PC-3 (cell line): ENCODE measurements at regions not wholly inside any gene's neighbourhood (a gene's known extent, or its start where the extent isn't known, plus 50 kb on each side); places are given as distances from the start of the nearest gene placed in this dataset.
A peak's percentile ranks its signal among the peaks of the same experiment; 100 is the strongest.

Source experiments
- ATAC-seq: fragments of 200-7000 bp; cut with Tn5 transposase; 2 replicates; pipeline ENCODE4 v1.9.1; 2020; ENCODE audit warnings: mild to moderate bottlenecking, moderate library complexity
- BruUV-seq: library from RNA; stranded (reverse); fragments of 400-500 nt; replicated peaks from 2 replicates; lab custom pipeline; 2021; lab: Mats Ljungman, UMichigan
- CTCF ChIA-PET: fragments of 300-600 bp; sonication (Branson Sonifier 250); formaldehyde crosslinking; loops from one replicate; lab custom pipeline; 2022; ENCODE audit warnings: antibody characterized with exemption; lab: Charles Lee
- POLR2A ChIA-PET: fragments of 300-600 bp; sonication (Branson Sonifier 250); formaldehyde crosslinking; loops from one replicate; lab custom pipeline; 2022; ENCODE audit warnings: antibody characterized with exemption; ENCODE audit not compliant: unreplicated experiment; lab: Charles Lee
- DNase-seq: peaks from one replicate; pipeline ENCODE4 v3.0.0-alpha.2; 2015
- H2AFZ ChIP-seq: fragments of 300-600 bp; sonication (generic); 2 replicates; pipeline ENCODE4 v1.6.0; 2016; ENCODE audit warnings: antibody characterized with exemption, low read length
- H3F3A ChIP-seq: fragments of 300-600 bp; sonication (generic); one replicate; pipeline ENCODE4 v1.6.0; 2017; ENCODE audit warnings: antibody characterized with exemption, low read length, control low read depth, mild to moderate bottlenecking; ENCODE audit not compliant: unreplicated experiment
- H3K27ac ChIP-seq: fragments of 300-600 bp; sonication (generic); 2 replicates; pipeline ENCODE4 v1.5.1; 2016; ENCODE audit warnings: mild to moderate bottlenecking, low read length
- H3K27me3 ChIP-seq: fragments of 300-600 bp; sonication (generic); 2 replicates; pipeline ENCODE4 v1.6.1; 2016; ENCODE audit warnings: low read length, mixed read lengths
- H3K36me3 ChIP-seq: fragments of 300-600 bp; sonication (generic); 2 replicates; pipeline ENCODE4 v1.6.1; 2016; ENCODE audit warnings: low read depth, mixed run types, low read length, mixed read lengths
- H3K4me1 ChIP-seq: fragments of 300-600 bp; sonication (generic); 2 replicates; pipeline ENCODE4 v1.5.1; 2016; ENCODE audit warnings: low read length; ENCODE audit not compliant: insufficient read depth
- H3K4me2 ChIP-seq: fragments of 300-600 bp; sonication (generic); 2 replicates; pipeline ENCODE4 v1.6.0; 2016; ENCODE audit warnings: low read length
- H3K4me3 ChIP-seq: fragments of 300-600 bp; sonication (generic); 2 replicates; pipeline ENCODE4 v1.5.1; 2016; ENCODE audit warnings: mild to moderate bottlenecking, low read length, mixed read lengths
- H3K79me2 ChIP-seq: fragments of 300-600 bp; sonication (generic); 2 replicates; pipeline ENCODE4 v1.6.1; 2017; ENCODE audit warnings: low read length, mixed read lengths
- H3K9ac ChIP-seq: fragments of 300-600 bp; sonication (generic); 2 replicates; pipeline ENCODE4 v1.6.0; 2016; ENCODE audit warnings: mild to moderate bottlenecking, low read length
- H3K9me2 ChIP-seq: fragments of 300-600 bp; sonication (generic); replicated peaks from 2 replicates; pipeline ENCODE4 v1.6.1; 2016; ENCODE audit warnings: mixed run types, low read length, mixed read lengths
- H3K9me3 ChIP-seq: fragments of 300-600 bp; sonication (generic); 2 replicates; pipeline ENCODE4 v1.6.1; 2016; ENCODE audit warnings: low read length, mixed read lengths
- H4K20me1 ChIP-seq: fragments of 300-600 bp; sonication (generic); 2 replicates; pipeline ENCODE4 v1.6.1; 2016; ENCODE audit warnings: low read length, mixed read lengths
- CTCF ChIP-seq: fragments of 300-600 bp; sonication (generic); conservative IDR thresholded peaks from 2 replicates; pipeline ENCODE4 v1.5.1; 2017; ENCODE audit warnings: antibody characterized with exemption, low read depth, mild to moderate bottlenecking, low read length
- EZH2 ChIP-seq: fragments of 300-600 bp; sonication (generic); IDR thresholded peaks from one replicate; pipeline ENCODE4 v1.6.1; 2017; ENCODE audit warnings: antibody characterized with exemption, mild to moderate bottlenecking, low read length; ENCODE audit not compliant: unreplicated experiment
- EZH2phosphoT487 ChIP-seq: fragments of 300-600 bp; sonication (generic); IDR thresholded peaks from 2 replicates; pipeline ENCODE4 v1.6.1; 2018; ENCODE audit warnings: mild to moderate bottlenecking, antibody characterized with exemption, low read length, borderline replicate concordance
- intact Hi-C: fragments of 100-400 bp; cut with micrococcal nuclease; formaldehyde crosslinking; loops from 2 replicates; pipeline ENCODE4 v1.9.0; 2023

- H3K9me3 ChIP-seq = peaks cover 2% of the 10 kb centered on the region; the same call in 1 of the 2 replicates
- intact Hi-C loops = loop anchor here (10.0 kb wide), 1 partner anchor 262 kb away; no protein-coding TSS in a partner anchor
- BruUV-seq = no TSS peak
- H3F3A ChIP-seq = no peaks in the 10 kb centered on the region
- H3K9ac ChIP-seq = no peak overlapping the region
- H3K4me3 ChIP-seq = no peak overlapping the region
- H3K79me2 ChIP-seq = no peaks in the 10 kb centered on the region
- H3K9me2 ChIP-seq = no peaks in the 10 kb centered on the region
- no peak overlapping the region for H3K27ac ChIP-seq
- no peaks in the 10 kb centered on the region for H3K4me1 ChIP-seq
- DNase-seq = no peak
- no peaks in the 10 kb centered on the region for H3K27me3 ChIP-seq
- TF ChIP-seq CTCF = no peak
- no peak for TF ChIP-seq EZH2
- no peak for TF ChIP-seq EZH2phosphoT487
- ChIA-PET CTCF (interaction anchor here (0.7 kb wide), 1 partner anchor 393 kb away, joined by 6 read pairs; no protein-coding TSS in a partner anchor), POLR2A (no interaction called here)
- no peak overlapping the region for H3K4me2 ChIP-seq
- no peak for ATAC-seq
- H4K20me1 ChIP-seq = no peaks in the 10 kb centered on the region
- H3K36me3 ChIP-seq = no peaks in the 10 kb centered on the region
- H2AFZ ChIP-seq = no peak overlapping the region
Measured at GRCh38 chr7:118642396-118642795, 417.9 kb downstream of the ANKRD7 start.

- Histone ChIP-seq H3K9me3 (peaks cover 2% of the 10 kb centered on the region; the same call in 1 of the 2 replicates), H3K27ac (no peak overlapping the region), H4K20me1 (no peaks in the 10 kb centered on the region), H3K9me2 (no peaks in the 10 kb centered on the region), H3K4me1 (no peaks in the 10 kb centered on the region), H2AFZ (no peak overlapping the region), H3F3A (no peaks in the 10 kb centered on the region), H3K36me3 (no peaks in the 10 kb centered on the region), H3K4me2 (no peak overlapping the region), H3K9ac (no peak overlapping the region), H3K79me2 (no peaks in the 10 kb centered on the region), H3K4me3 (no peak overlapping the region), H3K27me3 (no peaks in the 10 kb centered on the region)
- intact Hi-C loops = loop anchor here (10.0 kb wide), 1 partner anchor 260 kb away; no protein-coding TSS in a partner anchor
- ChIA-PET CTCF (no interaction called here), POLR2A (interaction anchor here (0.6 kb wide), 1 partner anchor 222 kb away, joined by 3 read pairs; no protein-coding TSS in a partner anchor)
- ATAC-seq (no peak), DNase-seq (no peak)
- BruUV-seq = no TSS peak
- TF ChIP-seq EZH2 (no peak), EZH2phosphoT487 (no peak)
Measured at GRCh38 chr7:118644346-118644745, 419.8 kb downstream of the ANKRD7 start.

- no peaks in the 10 kb centered on the region for H4K20me1 ChIP-seq
- H3K4me2 ChIP-seq = no peak overlapping the region
- H3K9me3 ChIP-seq = peaks cover 2% of the 10 kb centered on the region; the same call in 1 of the 2 replicates
- ATAC-seq = peak; percentile 48; the same call in 1 of the 2 replicates
- no peaks in the 10 kb centered on the region for H3K79me2 ChIP-seq
- no peak overlapping the region for H3K4me3 ChIP-seq
- CTCF ChIA-PET = no interaction called here
- BruUV-seq = no TSS peak
- H3K36me3 ChIP-seq = no peaks in the 10 kb centered on the region
- H3K27me3 ChIP-seq = no peaks in the 10 kb centered on the region
- H3K4me1 ChIP-seq = no peaks in the 10 kb centered on the region
- POLR2A ChIA-PET = no interaction called here
- TF ChIP-seq EZH2phosphoT487 (no peak), CTCF (no peak), EZH2 (no peak)
- intact Hi-C loops = loop anchor here (5.0 to 10.0 kb wide), 3 partner anchors 84 to 296 kb away; no protein-coding TSS in a partner anchor
- no peaks in the 10 kb centered on the region for H3F3A ChIP-seq
- no peak overlapping the region for H2AFZ ChIP-seq
- H3K27ac ChIP-seq = no peak overlapping the region
- no peaks in the 10 kb centered on the region for H3K9me2 ChIP-seq
- no peak for DNase-seq
- H3K9ac ChIP-seq = no peak overlapping the region
Measured at GRCh38 chr7:118648002-118648401, 423.5 kb downstream of the ANKRD7 start.
